H1 (cell line): ENCODE measurements at regions not wholly inside any gene's neighbourhood (a gene's known extent, or its start where the extent isn't known, plus 50 kb on each side); places are given as distances from the start of the nearest gene placed in this dataset.

Experiments used
- ASH2L ChIP-seq: fragments of 200-600, 300-600 bp; sonication (generic); IDR thresholded peaks from one replicate; pipeline ENCODE4 v1.7.1; 2017; ENCODE audit warnings: low read length
- BCL11A ChIP-seq, 2 experiments: IDR thresholded peaks; one replicate each; pipeline ENCODE4 v1.6.1; 2011; ENCODE audit warnings: low read depth in 2 of 2, low read length in 2 of 2, mild to moderate bottlenecking in 2 of 2
- CHD7 ChIP-seq: fragments of 300-600 bp; sonication (generic); IDR thresholded peaks from 2 replicates; pipeline ENCODE4 v1.7.1; 2012; ENCODE audit warnings: low read length, moderate library complexity, mild to moderate bottlenecking, inconsistent platforms; ENCODE audit not compliant: insufficient replicate concordance
- MAX ChIP-seq: IDR thresholded peaks from 2 replicates; pipeline ENCODE4 v1.6.1; 2012; ENCODE audit warnings: inconsistent platforms
- POLR2A ChIP-seq, 2 experiments: IDR thresholded peaks; 1 replicate in 1 of 2; 2 replicates in 1 of 2; pipeline ENCODE4 v1.6.1; 2011; ENCODE audit warnings: low read depth in 2 of 2, low read length in 2 of 2, mild to moderate bottlenecking in 2 of 2; ENCODE audit errors: control extremely low read depth in 1 of 2
- POU5F1 ChIP-seq: IDR thresholded peaks from 2 replicates; pipeline ENCODE4 v1.6.1; 2011; ENCODE audit warnings: low read depth, mild to moderate bottlenecking, low read length, moderate library complexity
- TEAD4 ChIP-seq: IDR thresholded peaks from 2 replicates; pipeline ENCODE4 v1.6.1; 2012; ENCODE audit warnings: low read depth, low read length, inconsistent platforms, mixed read lengths
- ZNF274 ChIP-seq: IDR thresholded peaks from 2 replicates; pipeline ENCODE4 v1.7.0; 2012; ENCODE audit warnings: low read length, borderline replicate concordance; ENCODE audit errors: extremely low read depth

GRCh38 chr5:68028131-68028727, 187.3 kb upstream of the PIK3R1 start (continued):
- no peak for TF ChIP-seq CHD7
- no peak for TF ChIP-seq MAX
- no peak for TF ChIP-seq BCL11A (IDR thresholded peaks at IDR 0.05; ENCODE audit: low read depth in 2 of 2, low read length in 2 of 2)
- no peak for TF ChIP-seq TEAD4
- no peak for TF ChIP-seq ASH2L
- TF ChIP-seq POU5F1: no peak
- no peak for TF ChIP-seq ZNF274
- no peak for TF ChIP-seq POLR2A (IDR thresholded peaks at IDR 0.05; ENCODE audit: control extremely low read depth in 1 of 2, low read depth in 2 of 2, low read length in 2 of 2)
